PFSK-1 (cell line): ENCODE measurements at regions not wholly inside any gene's neighbourhood (a gene's known extent, or its start where the extent isn't known, plus 50 kb on each side); places are given as distances from the start of the nearest gene placed in this dataset.

Source experiments
- FOXP2 ChIP-seq: optimal IDR thresholded peaks from 2 replicates; pipeline ENCODE3; 2011; ENCODE audit warnings: borderline replicate concordance, control low read depth, inconsistent platforms; ENCODE audit not compliant: insufficient read depth; ENCODE audit errors: extremely low read length, extremely low read depth
- POLR2AphosphoS5 ChIP-seq: IDR thresholded peaks from 2 replicates; pipeline ENCODE4 v1.6.1; 2012; ENCODE audit warnings: low read depth, mild to moderate bottlenecking, control low read depth, low read length, moderate library complexity
- REST ChIP-seq, 2 experiments: IDR thresholded peaks; 2 replicates each; pipeline versions ENCODE4 v1.6.1 to v1.8.0; 2011 to 2012; ENCODE audit warnings: low read depth in 2 of 2, low read length in 2 of 2, control low read depth in 1 of 2, inconsistent platforms in 1 of 2, mild to moderate bottlenecking in 1 of 2, moderate library complexity in 1 of 2; ENCODE audit not compliant: insufficient read depth in 1 of 2
- SIN3A ChIP-seq: IDR thresholded peaks from 2 replicates; pipeline ENCODE4 v1.6.1; 2012; ENCODE audit warnings: mild to moderate bottlenecking, low read length, moderate library complexity, borderline replicate concordance; ENCODE audit not compliant: insufficient read depth
- TAF1 ChIP-seq: IDR thresholded peaks from 2 replicates; pipeline ENCODE4 v1.6.1; 2012; ENCODE audit warnings: low read length, control low read depth, borderline replicate concordance; ENCODE audit not compliant: insufficient read depth

- no peak for TF ChIP-seq FOXP2
- no peak for TF ChIP-seq REST (IDR thresholded peaks at IDR 0.05; ENCODE audit: insufficient read depth in 1 of 2, low read depth in 2 of 2, low read length in 2 of 2)
- TF ChIP-seq POLR2AphosphoS5: no peak
- no peak for TF ChIP-seq TAF1
- TF ChIP-seq SIN3A: no peak
Observed at GRCh38 chr3:43951813-43952212, 261.1 kb downstream of the ABHD5 start.

- TF ChIP-seq FOXP2: no peak
- TF ChIP-seq POLR2AphosphoS5: no peak
- no peak for TF ChIP-seq REST (IDR thresholded peaks at IDR 0.05; ENCODE audit: insufficient read depth in 1 of 2, low read depth in 2 of 2, low read length in 2 of 2)
- TF ChIP-seq TAF1: no peak
- no peak for TF ChIP-seq SIN3A
Observed at GRCh38 chr3:43953380-43953779, 262.6 kb downstream of the ABHD5 start.

- no peak for TF ChIP-seq TAF1
- no peak for TF ChIP-seq POLR2AphosphoS5
- TF ChIP-seq REST (IDR thresholded peaks at IDR 0.05; ENCODE audit: insufficient read depth in 1 of 2, low read depth in 2 of 2, low read length in 2 of 2): no peak
- TF ChIP-seq SIN3A: no peak
- no peak for TF ChIP-seq FOXP2
Observed at GRCh38 chr3:43953814-43954692, 263.3 kb downstream of the ABHD5 start.

- no peak for TF ChIP-seq TAF1
- TF ChIP-seq SIN3A: no peak
- TF ChIP-seq FOXP2: no peak
- no peak for TF ChIP-seq REST (IDR thresholded peaks at IDR 0.05; ENCODE audit: insufficient read depth in 1 of 2, low read depth in 2 of 2, low read length in 2 of 2)
- no peak for TF ChIP-seq POLR2AphosphoS5
Observed at GRCh38 chr3:43956945-43957344, 266.2 kb downstream of the ABHD5 start.
